ENCODE measurements at regions not wholly inside any gene's neighbourhood (a gene's known extent, or its start where the extent isn't known, plus 50 kb on each side); places are given as distances from the start of the nearest gene placed in this dataset.

- TF ChIP-seq CHD7 (IDR thresholded peaks at IDR 0.05; ENCODE audit: insufficient replicate concordance, low read length) (no peak), CHD1 (IDR thresholded peaks at IDR 0.05; ENCODE audit: low read depth, low read length) (no peak), CREB1 (IDR thresholded peaks at IDR 0.05) (no peak), CBX5 (IDR thresholded peaks at IDR 0.05; ENCODE audit: low read depth, low read length) (no peak), POLR2AphosphoS5 (IDR thresholded peaks at IDR 0.05; ENCODE audit: low read depth, low read length) (no peak), SP4 (IDR thresholded peaks at IDR 0.05; ENCODE audit: low read length) (no peak), POU5F1 (IDR thresholded peaks at IDR 0.05; ENCODE audit: low read depth, low read length) (no peak), KDM4A (IDR thresholded peaks at IDR 0.05; ENCODE audit: low read depth, low read length, severe bottlenecking) (no peak), E2F6 (IDR thresholded peaks at IDR 0.05) (no peak), ATF3 (IDR thresholded peaks at IDR 0.05; ENCODE audit: insufficient read depth, low read depth, low read length) (no peak), POLR2A (IDR thresholded peaks at IDR 0.05; ENCODE audit: control extremely low read depth in 1 of 2, low read depth in 2 of 2, low read length in 2 of 2) (no peak)
Measured at GRCh38 chr15:94875550-94875949, 644.2 kb downstream of the MCTP2 start (continued).

Measured in H1 (cell line).